ENCODE measurements at regions not wholly inside any gene's neighbourhood (a gene's known extent, or its start where the extent isn't known, plus 50 kb on each side); places are given as distances from the start of the nearest gene placed in this dataset.

DNA sequence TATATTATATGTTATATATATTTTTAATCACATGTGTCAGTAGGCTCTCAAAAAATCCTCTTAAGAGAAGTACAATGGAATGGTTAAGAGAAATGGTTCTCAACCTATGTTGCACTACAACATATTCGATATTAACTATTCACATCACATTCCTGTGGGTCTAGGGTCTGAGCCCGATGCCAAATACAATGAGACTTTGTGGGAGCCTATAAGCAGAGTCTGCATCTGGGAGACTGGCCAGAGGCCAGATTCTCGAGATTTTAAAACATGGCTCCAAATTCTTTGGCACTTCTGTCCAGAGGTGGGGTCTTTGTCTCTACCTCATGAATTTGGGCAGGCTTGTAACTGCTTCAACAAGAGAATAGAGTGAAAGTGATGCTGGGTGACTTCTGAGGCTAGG is 79.4 kb upstream of the NBEA start:
- Mint-ChIP-seq H3K36me3 (ENCODE audit: insufficient read depth in 1 of 3, low read depth in 3 of 3) (no peaks in the 10 kb centered on the region), H3K9me3 (no peaks in the 10 kb centered on the region), H3K27me3 (ENCODE audit: low read depth) (no peaks in the 10 kb centered on the region), H3K27ac (no peak overlapping the region), H3K4me1 (peaks cover 17 to 19% of the 10 kb centered on the region in 2 experiments), H3K4me3 (no peak overlapping the region)
- Histone ChIP-seq H2BK5ac (ENCODE audit: insufficient read length, low read length) (no peak overlapping the region), H3K14ac (ENCODE audit: insufficient read depth, low read length) (no peak overlapping the region), H3T11ph (ENCODE audit: low read length) (no peak overlapping the region), H3K18ac (ENCODE audit: insufficient read length, low read depth, low read length) (no peak overlapping the region), H2BK15ac (ENCODE audit: low read depth, low read length) (no peak overlapping the region), H4K8ac (replicated peaks; ENCODE audit: insufficient read length, low read depth, low read length) (no peak overlapping the region), H3K23me2 (ENCODE audit: insufficient read length, low read depth, low read length, poor library complexity, severe bottlenecking) (no peaks in the 10 kb centered on the region), H3K23ac (ENCODE audit: insufficient read length, low read depth, low read length) (no peak overlapping the region), H3K27me3 (ENCODE audit: insufficient read depth, low read length) (no peaks in the 10 kb centered on the region), H3K9ac (ENCODE audit: extremely low read depth, insufficient read length, low read length) (no peak overlapping the region), H3K27ac (ENCODE audit: insufficient read length, low read depth, low read length) (no peak overlapping the region), H2AFZ (ENCODE audit: low read length) (no peak overlapping the region), H3K9me3 (ENCODE audit: control insufficient read depth, low read depth, low read length) (no peaks in the 10 kb centered on the region), H3K4me2 (ENCODE audit: insufficient read depth, insufficient read length, low read length) (no peak overlapping the region), H2AK5ac (ENCODE audit: insufficient read length, low read length) (no peak overlapping the region), H4K91ac (ENCODE audit: insufficient read length, low read depth, low read length) (no peak overlapping the region), H2BK20ac (ENCODE audit: low read depth, low read length, poor library complexity, severe bottlenecking) (no peak overlapping the region), H4K20me1 (ENCODE audit: control insufficient read depth, insufficient read depth, insufficient read length) (no peaks in the 10 kb centered on the region), H2BK12ac (ENCODE audit: insufficient read length, low read depth, low read length) (no peak overlapping the region), H3K56ac (ENCODE audit: insufficient read length, low read depth, low read length) (no peak overlapping the region), H4K5ac (ENCODE audit: insufficient read length, low read depth, low read length) (no peak overlapping the region), H2BK120ac (ENCODE audit: low read depth, low read length, poor library complexity, severe bottlenecking) (no peak overlapping the region), H3K79me1 (ENCODE audit: insufficient read depth, low read depth, low read length, poor library complexity, severe bottlenecking) (no peaks in the 10 kb centered on the region), H3K79me2 (ENCODE audit: insufficient read depth, low read length) (no peaks in the 10 kb centered on the region), H3K4ac (ENCODE audit: low read depth, low read length) (no peak overlapping the region), H3K4me1 (ENCODE audit: insufficient read depth, low read length) (peaks cover 7% of the 10 kb centered on the region)
- DNase-seq = no peak
- TF ChIP-seq, protein P1, sequence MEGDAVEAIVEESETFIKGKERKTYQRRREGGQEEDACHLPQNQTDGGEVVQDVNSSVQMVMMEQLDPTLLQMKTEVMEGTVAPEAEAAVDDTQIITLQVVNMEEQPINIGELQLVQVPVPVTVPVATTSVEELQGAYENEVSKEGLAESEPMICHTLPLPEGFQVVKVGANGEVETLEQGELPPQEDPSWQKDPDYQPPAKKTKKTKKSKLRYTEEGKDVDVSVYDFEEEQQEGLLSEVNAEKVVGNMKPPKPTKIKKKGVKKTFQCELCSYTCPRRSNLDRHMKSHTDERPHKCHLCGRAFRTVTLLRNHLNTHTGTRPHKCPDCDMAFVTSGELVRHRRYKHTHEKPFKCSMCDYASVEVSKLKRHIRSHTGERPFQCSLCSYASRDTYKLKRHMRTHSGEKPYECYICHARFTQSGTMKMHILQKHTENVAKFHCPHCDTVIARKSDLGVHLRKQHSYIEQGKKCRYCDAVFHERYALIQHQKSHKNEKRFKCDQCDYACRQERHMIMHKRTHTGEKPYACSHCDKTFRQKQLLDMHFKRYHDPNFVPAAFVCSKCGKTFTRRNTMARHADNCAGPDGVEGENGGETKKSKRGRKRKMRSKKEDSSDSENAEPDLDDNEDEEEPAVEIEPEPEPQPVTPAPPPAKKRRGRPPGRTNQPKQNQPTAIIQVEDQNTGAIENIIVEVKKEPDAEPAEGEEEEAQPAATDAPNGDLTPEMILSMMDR (conservative IDR thresholded peaks at IDR 0.05) = no peak
- no CpG with 5 or more reads among the region's 3 CpGs for WGBS (ENCODE audit: extremely low coverage, insufficient read length, low lambda C conversion rate)

Measured in H9 (cell line).